Urinary bladder (tissue), 3 donors: ENCODE measurements at regions not wholly inside any gene's neighbourhood (a gene's known extent, or its start where the extent isn't known, plus 50 kb on each side); places are given as distances from the start of the nearest gene placed in this dataset.
"Not testable (repeated sequence)": the region's sequence is repeated elsewhere in the genome, so short reads cannot be mapped to it uniquely, and the experiment has no call there.

Source experiments
- DNase-seq: peaks from one replicate; pipeline ENCODE4 v3.0.0-alpha.2; 2015; ENCODE audit errors: extremely low spot score
- H3K27ac ChIP-seq: one replicate; pipeline ENCODE4 v1.5.1; 2013; ENCODE audit warnings: low read depth, mild to moderate bottlenecking, moderate library complexity
- H3K36me3 ChIP-seq: one replicate; pipeline ENCODE4 v1.6.1; 2013; ENCODE audit warnings: mild to moderate bottlenecking, moderate library complexity; ENCODE audit not compliant: insufficient read depth
- H3K4me1 ChIP-seq: one replicate; pipeline ENCODE4 v1.6.1; 2013; ENCODE audit warnings: mild to moderate bottlenecking, moderate library complexity; ENCODE audit not compliant: insufficient read depth
- H3K4me3 ChIP-seq: one replicate; pipeline ENCODE4 v1.5.1; 2013; ENCODE audit warnings: low read depth, low read length
- WGBS: extraction: QIAGEN DNeasy Blood & Tissue Kit; methylation state at CpG from one replicate; pipeline ENCODE4 v1.1.7; 2013; 5-methylcytosine and 5-hydroxymethylcytosine counted together
- donor health status: healthy with polysubstance abuse.
- donor health status: healthy.

DNA sequence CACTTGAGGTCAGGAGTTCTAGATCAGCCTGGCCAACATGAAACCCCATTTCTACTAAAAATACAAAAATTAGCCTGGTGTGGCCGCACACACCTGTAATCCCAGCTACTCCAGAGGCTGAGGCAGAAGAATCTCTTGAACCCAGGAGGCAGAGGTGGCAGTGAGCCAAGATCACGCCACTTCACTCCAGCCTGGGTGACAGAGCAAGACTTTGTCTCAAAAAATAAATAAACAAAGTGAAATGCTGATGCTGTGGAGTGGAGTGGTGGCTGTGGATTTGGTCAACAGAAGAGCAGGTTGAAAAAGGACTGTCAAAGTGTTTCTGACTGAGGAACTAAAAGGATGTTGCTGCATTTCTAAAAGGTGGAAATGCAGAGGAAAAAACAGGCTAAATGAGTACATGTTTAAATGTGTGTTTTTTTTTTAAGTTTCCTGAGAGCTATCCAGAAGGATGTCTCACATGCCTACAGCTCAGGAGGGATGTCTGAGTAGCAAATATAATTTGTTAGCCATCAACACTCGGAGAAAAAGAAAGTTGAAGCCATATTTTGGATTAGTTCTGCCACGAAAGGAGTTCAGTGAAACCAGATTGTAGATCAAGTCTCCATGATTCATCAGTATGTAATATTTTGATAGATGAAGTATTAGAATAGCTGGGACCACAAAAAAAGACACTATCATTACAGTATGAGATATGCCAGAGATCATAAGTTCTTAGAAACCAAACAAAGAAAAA is 621.1 kb upstream of the ADGRB3 start:
- no peak overlapping the region for H3K27ac ChIP-seq
- H3K4me3 ChIP-seq = no peak overlapping the region
- H3K4me1 ChIP-seq = no peaks in the 10 kb centered on the region
- DNase-seq = no peak
- WGBS = 82% methylated on average over 4 of the region's 4 CpGs
- H3K36me3 ChIP-seq = no peaks in the 10 kb centered on the region

DNA sequence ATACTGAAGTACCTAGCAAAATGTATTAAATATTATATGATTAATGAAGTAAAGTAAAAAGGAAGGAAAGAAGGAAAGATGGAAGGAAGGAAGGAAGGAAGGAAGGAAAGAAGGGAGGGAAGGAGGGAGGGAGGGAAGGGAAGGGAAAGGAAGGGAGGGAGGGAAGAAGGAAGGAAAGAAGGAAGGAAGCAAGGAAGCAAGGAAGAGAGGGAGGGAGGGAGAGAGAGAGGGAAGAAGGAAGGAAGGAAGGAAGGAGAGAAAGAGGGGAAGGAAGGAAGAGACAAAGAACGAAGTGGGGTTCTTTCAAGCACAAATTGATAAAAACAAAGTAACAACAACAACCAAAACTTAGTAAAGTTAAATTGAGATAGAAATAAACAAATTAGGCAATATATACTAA is 622.3 kb upstream of the ADGRB3 start:
- no peak overlapping the region for H3K27ac ChIP-seq
- no peak overlapping the region for H3K4me3 ChIP-seq
- H3K36me3 ChIP-seq = no peaks in the 10 kb centered on the region
- no peaks in the 10 kb centered on the region for H3K4me1 ChIP-seq
- WGBS = 79% methylated on average over 1 of the region's 1 CpG
- no peak for DNase-seq

DNA sequence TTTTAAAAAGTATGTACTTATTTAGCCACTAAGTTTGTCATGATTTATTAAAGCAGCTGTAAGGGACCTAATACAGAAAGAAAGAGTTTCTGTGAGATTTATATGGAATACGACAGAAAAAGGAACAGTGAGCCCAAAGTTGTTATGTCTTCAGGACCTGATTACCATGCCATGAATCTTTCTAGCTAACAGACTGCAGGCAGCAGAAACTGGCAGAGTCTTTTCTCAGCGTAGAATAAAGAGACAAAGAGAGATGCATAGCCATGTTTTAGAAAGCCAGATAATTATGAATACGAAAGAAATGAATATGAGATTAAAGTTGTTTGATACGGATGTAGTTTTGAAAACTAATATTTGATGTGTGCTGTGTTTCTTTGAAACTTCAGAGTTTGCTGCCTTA is 624.1 kb upstream of the ADGRB3 start:
- H3K36me3 ChIP-seq = no peaks in the 10 kb centered on the region
- no peak overlapping the region for H3K4me3 ChIP-seq
- H3K27ac ChIP-seq = no peak overlapping the region
- WGBS = 78% methylated on average over 4 of the region's 4 CpGs
- no peak for DNase-seq
- H3K4me1 ChIP-seq = no peaks in the 10 kb centered on the region

DNA sequence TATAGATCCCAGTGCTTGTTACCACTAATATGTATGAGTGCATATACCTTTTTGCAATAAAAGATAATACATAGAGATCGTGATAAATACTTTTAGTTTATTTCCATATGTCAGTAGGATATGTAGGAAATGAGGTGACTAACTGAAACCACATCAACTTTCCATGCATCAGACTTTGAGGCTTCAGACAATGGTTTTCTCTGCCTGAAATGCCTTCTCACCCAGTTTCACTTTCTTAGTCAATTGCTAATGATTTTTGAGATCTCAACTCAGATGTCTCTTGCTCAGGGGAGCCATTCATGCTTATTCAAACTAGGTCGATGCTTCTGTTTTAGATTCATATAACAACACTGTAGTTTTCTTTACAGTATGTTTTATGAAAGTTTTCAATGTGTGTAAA is 626.6 kb upstream of the ADGRB3 start:
- Histone ChIP-seq H3K4me3 (no peak overlapping the region), H3K4me1 (no peaks in the 10 kb centered on the region), H3K27ac (no peak overlapping the region), H3K36me3 (no peaks in the 10 kb centered on the region)
- DNase-seq = no peak
- WGBS = 68% methylated on average over 2 of the region's 2 CpGs

DNA sequence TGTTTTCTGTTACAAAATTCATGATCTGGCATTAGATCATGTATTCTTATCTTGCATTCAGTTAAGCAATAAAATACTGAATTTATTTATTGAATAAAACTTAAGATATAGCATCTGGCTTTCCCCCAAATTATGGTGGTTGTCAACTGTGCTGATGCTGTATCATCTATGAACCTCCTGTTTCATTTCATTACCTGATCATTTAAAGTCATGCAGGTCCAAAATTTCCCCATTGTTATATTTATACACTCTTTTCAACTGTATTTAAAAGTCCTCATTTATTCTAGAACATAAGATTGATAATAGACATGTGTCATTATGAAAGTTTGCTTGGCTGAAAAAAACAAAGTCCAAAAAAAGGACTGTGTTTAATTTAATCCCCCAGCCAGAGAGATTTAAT is 627.4 kb upstream of the ADGRB3 start:
- Histone ChIP-seq H3K4me3 (no peak overlapping the region), H3K27ac (no peak overlapping the region), H3K36me3 (no peaks in the 10 kb centered on the region), H3K4me1 (no peaks in the 10 kb centered on the region)
- DNase-seq = no peak

DNA sequence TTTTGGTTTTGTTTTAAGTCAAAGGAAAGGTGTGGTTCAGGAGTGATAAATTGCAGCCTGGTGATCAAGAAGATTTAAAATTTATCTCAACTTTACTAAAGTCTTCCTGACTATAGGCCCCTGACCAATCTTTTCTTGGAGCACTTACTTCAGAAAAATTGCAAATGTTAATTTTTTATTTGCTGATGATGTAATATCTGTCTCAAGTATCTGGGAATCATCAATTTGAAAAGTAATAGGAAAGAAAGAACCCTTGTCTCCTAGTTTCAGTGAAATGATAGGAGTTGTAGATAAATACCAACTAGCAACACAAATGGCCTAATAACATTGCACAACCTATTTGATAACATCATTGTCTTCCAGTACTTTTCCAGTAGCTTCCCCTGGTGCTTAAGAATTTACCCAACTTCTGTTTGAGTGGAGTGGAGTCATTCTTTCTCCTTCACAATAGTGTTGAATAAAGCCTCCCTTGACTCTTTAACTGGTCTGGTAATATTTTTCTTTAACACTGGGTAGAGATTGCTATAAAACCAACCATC is 648.3 kb upstream of the ADGRB3 start:
- H3K4me1 ChIP-seq = no peaks in the 10 kb centered on the region
- no peak for DNase-seq
- H3K27ac ChIP-seq = no peak overlapping the region
- no peaks in the 10 kb centered on the region for H3K36me3 ChIP-seq
- H3K4me3 ChIP-seq = no peak overlapping the region

DNA sequence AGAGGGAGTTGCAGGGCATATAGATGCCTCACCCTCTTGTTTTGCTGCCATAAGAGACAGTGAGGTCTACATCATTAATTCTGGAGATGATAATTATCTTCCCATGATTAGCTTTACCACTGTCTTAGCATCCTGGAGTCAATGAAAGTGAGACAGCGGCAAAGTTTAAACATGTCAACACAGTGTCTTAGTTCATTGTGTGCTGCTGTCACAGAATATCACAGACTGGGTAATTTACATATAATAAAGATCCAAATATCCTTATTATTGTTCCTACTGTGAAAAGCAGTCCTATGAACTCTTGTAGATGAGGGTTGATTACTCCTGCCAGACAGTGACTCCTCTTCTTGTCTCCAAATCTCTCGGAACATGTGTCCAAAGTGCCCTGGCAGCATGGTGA is 658.6 kb upstream of the ADGRB3 start:
- WGBS = 95% methylated on average over 2 of the region's 2 CpGs
- no peak overlapping the region for H3K27ac ChIP-seq
- no peak for DNase-seq

DNA sequence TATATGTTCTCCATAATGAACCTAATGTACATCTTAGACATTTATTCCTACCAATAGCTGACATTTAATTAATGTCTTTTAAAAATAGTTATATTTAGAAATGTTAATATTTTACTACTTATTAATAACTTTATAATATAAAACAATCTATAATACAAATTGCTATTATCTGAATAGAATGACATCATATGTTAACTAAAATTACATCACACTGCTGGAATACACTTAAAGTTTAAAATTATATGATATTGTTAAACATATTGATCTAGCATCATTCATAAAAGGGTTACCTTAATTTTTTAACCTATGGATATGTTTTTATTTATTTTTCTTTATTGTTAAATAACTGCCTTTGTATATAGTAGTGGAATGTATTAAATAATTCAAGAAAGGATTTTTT is 660.2 kb upstream of the ADGRB3 start:
- H3K4me1 ChIP-seq = no peaks in the 10 kb centered on the region
- no peak overlapping the region for H3K27ac ChIP-seq
- no peak overlapping the region for H3K4me3 ChIP-seq
- no peaks in the 10 kb centered on the region for H3K36me3 ChIP-seq
- no peak for DNase-seq

More for the DNA sequence above, 658.6 kb upstream of the ADGRB3 start:
- Histone ChIP-seq H3K4me3 (no peak overlapping the region), H3K4me1 (no peaks in the 10 kb centered on the region), H3K36me3 (no peaks in the 10 kb centered on the region)

DNA sequence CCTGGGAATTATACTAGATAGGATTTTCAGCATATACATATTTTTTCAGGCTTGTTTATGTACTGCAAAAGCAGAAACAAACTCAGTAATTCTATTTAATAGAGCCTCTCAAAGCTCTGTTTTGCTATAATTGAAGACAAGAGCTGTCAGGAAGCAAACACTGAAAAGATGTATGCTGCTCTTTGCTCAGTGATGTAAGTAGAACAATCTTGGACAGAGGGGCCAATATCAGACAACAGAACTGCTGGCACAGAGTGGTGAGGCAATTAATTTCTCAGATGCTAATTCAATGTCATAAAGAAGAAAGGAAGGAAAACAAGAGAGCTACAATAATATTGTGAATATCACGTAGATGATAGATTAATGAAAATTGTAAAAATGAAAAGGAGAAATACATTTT is 663.3 kb upstream of the ADGRB3 start:
- Histone ChIP-seq H3K4me3 (no peak overlapping the region), H3K36me3 (no peaks in the 10 kb centered on the region), H3K4me1 (no peaks in the 10 kb centered on the region), H3K27ac (no peak overlapping the region)
- no peak for DNase-seq
- WGBS = 89% methylated on average over 1 of the region's 1 CpG

DNA sequence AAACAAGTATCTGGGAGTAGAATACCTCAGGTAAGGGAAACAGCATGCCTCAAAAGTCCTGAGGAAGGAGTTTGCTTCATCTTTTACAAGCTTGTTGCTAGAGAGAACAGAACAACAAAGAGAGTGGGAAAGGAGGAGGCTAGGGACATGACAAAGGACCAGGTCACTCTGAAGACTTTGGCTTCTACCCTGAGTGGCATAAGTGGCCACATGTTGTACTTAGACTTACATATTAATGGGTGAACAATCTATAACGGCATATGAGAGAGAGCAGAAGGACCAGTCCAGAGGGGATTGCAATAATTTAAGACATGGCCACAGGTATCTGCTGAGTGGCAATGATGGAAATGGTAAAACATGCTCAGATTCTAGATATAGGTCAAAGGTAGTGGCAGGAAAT is 668.3 kb upstream of the ADGRB3 start:
- WGBS = 89% methylated on average over 1 of the region's 1 CpG
- H3K27ac ChIP-seq = no peak overlapping the region
- no peak for DNase-seq
- no peaks in the 10 kb centered on the region for H3K36me3 ChIP-seq
- H3K4me1 ChIP-seq = peaks cover 2% of the 10 kb centered on the region
- H3K4me3 ChIP-seq = no peak overlapping the region

DNA sequence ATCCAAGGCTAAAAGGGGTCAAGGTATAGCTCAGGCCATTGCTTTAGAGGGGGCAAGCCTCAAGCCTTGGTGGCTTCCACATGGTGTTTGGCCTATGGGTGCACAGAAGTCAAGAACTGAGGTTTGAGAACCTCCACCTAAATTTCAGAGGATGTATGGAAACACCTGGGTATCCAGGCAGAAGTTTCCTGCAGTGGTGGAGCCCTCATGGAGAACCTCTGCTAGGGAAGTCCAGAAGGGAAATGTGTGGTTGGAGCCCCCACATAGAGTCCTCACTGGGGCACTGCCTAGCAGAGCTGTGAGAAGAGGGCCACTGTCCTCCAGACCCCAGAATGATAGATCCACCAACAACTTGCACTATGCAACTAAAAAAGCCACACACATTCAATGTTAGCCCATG is 678.7 kb upstream of the ADGRB3 start:
- Histone ChIP-seq H3K4me3 (no peak overlapping the region), H3K27ac (no peak overlapping the region), H3K36me3 (no peaks in the 10 kb centered on the region), H3K4me1 (no peaks in the 10 kb centered on the region)
- no peak for DNase-seq

DNA sequence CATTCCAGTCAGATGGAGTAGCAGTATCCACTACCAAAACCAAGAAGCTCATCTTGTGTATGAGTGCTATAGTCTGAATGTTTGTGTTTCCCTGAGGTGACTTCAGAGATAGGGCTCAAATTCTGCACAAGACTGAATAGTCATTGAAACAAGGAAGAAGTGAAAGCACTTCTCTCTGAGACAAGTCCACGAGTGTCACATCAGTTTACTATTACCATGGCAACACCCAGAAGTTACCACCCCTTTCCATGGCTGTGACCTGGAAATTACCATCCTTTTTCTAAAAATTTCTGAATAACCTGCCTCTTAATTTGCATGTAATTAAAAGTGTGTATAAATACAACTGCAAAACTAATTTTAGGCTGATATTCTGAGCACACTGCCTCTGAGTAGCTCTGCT is 682.1 kb upstream of the ADGRB3 start:
- no peak overlapping the region for H3K27ac ChIP-seq
- WGBS = 43% methylated on average over 1 of the region's 1 CpG
- no peaks in the 10 kb centered on the region for H3K36me3 ChIP-seq
- H3K4me3 ChIP-seq = no peak overlapping the region
- no peak for DNase-seq
- no peaks in the 10 kb centered on the region for H3K4me1 ChIP-seq

DNA sequence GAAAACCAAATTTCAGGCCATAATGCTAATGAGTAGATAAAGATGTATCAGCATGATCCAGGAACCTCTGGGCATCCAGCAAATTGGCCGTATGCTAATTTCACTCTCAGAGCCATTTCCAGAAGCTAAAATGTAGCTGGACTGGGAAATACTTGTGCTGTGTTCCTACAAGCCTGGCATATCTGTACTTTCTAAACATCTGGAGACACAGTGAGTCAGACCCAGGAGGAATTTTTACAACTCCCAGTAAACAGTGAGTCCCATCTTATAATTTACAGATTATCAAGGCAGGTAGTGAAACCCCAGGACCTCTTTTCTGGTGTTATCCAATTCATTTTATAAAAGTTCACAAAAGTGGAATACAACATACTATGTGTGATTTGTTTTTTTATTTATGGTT is 683.0 kb upstream of the ADGRB3 start:
- Histone ChIP-seq H3K4me3 (no peak overlapping the region), H3K27ac (no peak overlapping the region), H3K36me3 (no peaks in the 10 kb centered on the region), H3K4me1 (no peaks in the 10 kb centered on the region)
- WGBS = 41% methylated on average over 1 of the region's 1 CpG
- DNase-seq = no peak

DNA sequence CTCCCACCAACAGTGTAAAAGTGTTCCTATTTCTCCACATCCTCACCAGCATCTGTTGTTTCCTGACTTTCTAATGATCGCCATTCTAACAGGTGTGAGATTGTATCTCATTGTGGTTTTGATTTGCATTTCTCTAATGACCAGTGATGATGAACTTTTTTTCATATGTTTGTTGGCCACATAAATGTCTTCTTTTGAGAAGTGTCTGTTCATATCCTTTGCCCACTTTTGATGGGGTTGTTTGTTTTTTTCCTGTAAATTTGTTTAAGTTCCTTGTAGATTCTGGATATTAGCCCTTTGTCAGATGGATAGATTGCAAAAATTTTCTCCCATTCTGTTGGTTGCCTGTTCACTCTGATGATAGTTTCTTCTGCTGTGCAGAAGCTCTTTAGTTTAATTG is 687.3 kb upstream of the ADGRB3 start:
- not testable (repeated sequence) for H3K27ac ChIP-seq, H3K4me1 ChIP-seq, H3K36me3 ChIP-seq, DNase-seq, H3K4me3 ChIP-seq
- WGBS = 93% methylated on average over 1 of the region's 1 CpG

DNA sequence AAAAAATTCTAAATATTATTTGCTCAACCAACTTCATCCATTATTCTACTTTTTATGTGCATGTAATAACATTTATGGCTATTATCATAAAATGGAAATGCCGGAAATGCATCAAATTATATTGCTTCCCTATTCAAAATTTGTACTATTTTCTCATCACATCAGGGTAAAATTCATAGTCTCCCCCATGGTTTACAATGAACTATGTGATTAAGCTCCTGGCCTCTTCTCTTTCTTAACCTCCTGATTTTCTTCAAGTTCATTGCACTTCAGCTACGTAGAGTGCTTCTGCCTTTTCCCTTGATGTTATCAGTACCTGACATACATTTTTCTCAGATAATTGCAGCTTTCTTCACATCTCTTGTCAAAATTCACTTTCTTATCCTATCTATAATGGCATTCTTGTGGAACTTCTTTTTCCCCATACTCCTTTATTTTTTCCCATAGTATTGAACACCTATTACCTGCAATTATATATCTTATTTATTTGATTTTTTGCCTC is 699.1 kb upstream of the ADGRB3 start:
- 87% methylated on average over 2 of the region's 2 CpGs for WGBS
- Histone ChIP-seq H3K36me3 (no peaks in the 10 kb centered on the region), H3K4me1 (no peaks in the 10 kb centered on the region), H3K4me3 (no peak overlapping the region), H3K27ac (no peak overlapping the region)
- no peak for DNase-seq
